ENCODE measurements at regions not wholly inside any gene's neighbourhood (a gene's known extent, or its start where the extent isn't known, plus 50 kb on each side); places are given as distances from the start of the nearest gene placed in this dataset.

- DNase-seq = no peak
Observed at GRCh38 chr5:143691287-143691944, 120.5 kb upstream of the HMHB1 start.

- DNase-seq = no peak
Observed at GRCh38 chr5:143687604-143688003, 124.4 kb upstream of the HMHB1 start.

GRCh38 chr5:143685246-143685815, 126.6 kb upstream of the HMHB1 start:
- no peak for DNase-seq

GRCh38 chr5:143683459-143683858, 128.5 kb upstream of the HMHB1 start:
- DNase-seq = no peak

GRCh38 chr5:143682929-143683386, 129.0 kb upstream of the HMHB1 start:
- DNase-seq = no peak

GRCh38 chr5:143682246-143682905, 129.6 kb upstream of the HMHB1 start:
- DNase-seq = no peak

GRCh38 chr5:143680672-143681259, 131.2 kb upstream of the HMHB1 start:
- no peak for DNase-seq

- no peak for DNase-seq
Observed at GRCh38 chr5:143679777-143680176, 132.2 kb upstream of the HMHB1 start.

GRCh38 chr5:143678148-143678905, 133.6 kb upstream of the HMHB1 start:
- DNase-seq = no peak

- DNase-seq = no peak
Observed at GRCh38 chr5:143677403-143677802, 134.6 kb upstream of the HMHB1 start.

GRCh38 chr5:143676802-143677201, 135.2 kb upstream of the HMHB1 start:
- DNase-seq = no peak

GRCh38 chr5:143674469-143674786, 137.5 kb upstream of the HMHB1 start:
- DNase-seq = no peak

- no peak for DNase-seq
Observed at GRCh38 chr5:143673676-143674468, 138.1 kb upstream of the HMHB1 start.

- DNase-seq = no peak
Observed at GRCh38 chr5:143672806-143673205, 139.2 kb upstream of the HMHB1 start.

GRCh38 chr5:143671674-143672569, 140.0 kb upstream of the HMHB1 start:
- DNase-seq = no peak

GRCh38 chr5:143671021-143671420, 140.9 kb upstream of the HMHB1 start:
- no peak for DNase-seq

GRCh38 chr5:143665866-143666265, 146.1 kb upstream of the HMHB1 start:
- no peak for DNase-seq

- no peak for DNase-seq
Observed at GRCh38 chr5:143664623-143665022, 147.3 kb upstream of the HMHB1 start.

- no peak for DNase-seq
Observed at GRCh38 chr5:143663872-143664271, 148.1 kb upstream of the HMHB1 start.

- no peak for DNase-seq
Observed at GRCh38 chr5:143662020-143662419, 149.9 kb upstream of the HMHB1 start.

GRCh38 chr5:143660625-143661024, 151.3 kb upstream of the HMHB1 start:
- DNase-seq = no peak
